ENCODE measurements at regions not wholly inside any gene's neighbourhood (a gene's known extent, or its start where the extent isn't known, plus 50 kb on each side); places are given as distances from the start of the nearest gene placed in this dataset.

DNA sequence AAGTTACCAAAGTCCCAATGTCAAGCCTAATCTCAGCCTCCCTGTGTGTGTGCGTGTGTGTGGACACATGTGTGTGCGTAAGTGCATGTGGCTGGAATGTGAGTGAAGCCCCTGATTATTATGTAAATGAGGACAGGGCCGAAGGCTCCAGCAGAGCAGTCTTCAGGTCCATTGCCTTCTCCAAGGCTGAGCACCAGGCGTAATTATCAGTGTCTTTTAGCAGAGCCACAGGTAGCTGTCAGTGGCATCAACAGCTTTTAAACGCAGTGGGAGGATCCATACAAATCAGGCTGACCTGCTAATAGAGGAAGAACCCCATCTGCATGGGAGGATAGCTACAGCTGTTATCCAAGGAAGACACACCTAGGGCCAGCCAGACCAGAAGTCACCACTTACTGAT, 324.3 kb upstream of the MOCS1 start:
- DNase-seq (ENCODE audit: low read depth): no peak
- TF ChIP-seq, protein P1, sequence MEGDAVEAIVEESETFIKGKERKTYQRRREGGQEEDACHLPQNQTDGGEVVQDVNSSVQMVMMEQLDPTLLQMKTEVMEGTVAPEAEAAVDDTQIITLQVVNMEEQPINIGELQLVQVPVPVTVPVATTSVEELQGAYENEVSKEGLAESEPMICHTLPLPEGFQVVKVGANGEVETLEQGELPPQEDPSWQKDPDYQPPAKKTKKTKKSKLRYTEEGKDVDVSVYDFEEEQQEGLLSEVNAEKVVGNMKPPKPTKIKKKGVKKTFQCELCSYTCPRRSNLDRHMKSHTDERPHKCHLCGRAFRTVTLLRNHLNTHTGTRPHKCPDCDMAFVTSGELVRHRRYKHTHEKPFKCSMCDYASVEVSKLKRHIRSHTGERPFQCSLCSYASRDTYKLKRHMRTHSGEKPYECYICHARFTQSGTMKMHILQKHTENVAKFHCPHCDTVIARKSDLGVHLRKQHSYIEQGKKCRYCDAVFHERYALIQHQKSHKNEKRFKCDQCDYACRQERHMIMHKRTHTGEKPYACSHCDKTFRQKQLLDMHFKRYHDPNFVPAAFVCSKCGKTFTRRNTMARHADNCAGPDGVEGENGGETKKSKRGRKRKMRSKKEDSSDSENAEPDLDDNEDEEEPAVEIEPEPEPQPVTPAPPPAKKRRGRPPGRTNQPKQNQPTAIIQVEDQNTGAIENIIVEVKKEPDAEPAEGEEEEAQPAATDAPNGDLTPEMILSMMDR (conservative IDR thresholded peaks at IDR 0.05; ENCODE audit: low read depth, low read length): no peak
- H3K4me3 ChIP-seq (ENCODE audit: low read length): no peak overlapping the region

DNA sequence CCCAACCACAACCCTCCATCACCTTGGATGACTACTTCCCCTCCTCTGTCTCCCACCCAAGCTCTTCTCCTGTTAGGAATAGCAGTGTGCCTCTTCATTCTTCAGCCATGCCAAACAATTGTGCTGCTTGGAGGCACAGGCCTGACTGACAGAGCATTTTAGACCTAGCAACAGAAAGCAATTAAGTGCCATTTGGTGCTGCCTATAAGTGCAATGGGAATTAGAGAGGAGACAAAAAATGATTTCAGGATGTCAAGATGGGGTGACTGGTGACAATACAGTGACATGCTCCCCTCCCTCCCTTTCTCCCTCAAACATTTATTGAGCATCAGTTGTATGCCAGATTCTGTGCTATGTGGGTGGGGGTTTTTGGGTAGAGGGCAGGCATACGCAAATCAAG, 322.6 kb upstream of the MOCS1 start:
- H3K4me3 ChIP-seq (ENCODE audit: low read length): no peak overlapping the region
- TF ChIP-seq, protein P1 (conservative IDR thresholded peaks at IDR 0.05; ENCODE audit: low read depth, low read length): no peak
- no peak for DNase-seq (ENCODE audit: low read depth)

DNA sequence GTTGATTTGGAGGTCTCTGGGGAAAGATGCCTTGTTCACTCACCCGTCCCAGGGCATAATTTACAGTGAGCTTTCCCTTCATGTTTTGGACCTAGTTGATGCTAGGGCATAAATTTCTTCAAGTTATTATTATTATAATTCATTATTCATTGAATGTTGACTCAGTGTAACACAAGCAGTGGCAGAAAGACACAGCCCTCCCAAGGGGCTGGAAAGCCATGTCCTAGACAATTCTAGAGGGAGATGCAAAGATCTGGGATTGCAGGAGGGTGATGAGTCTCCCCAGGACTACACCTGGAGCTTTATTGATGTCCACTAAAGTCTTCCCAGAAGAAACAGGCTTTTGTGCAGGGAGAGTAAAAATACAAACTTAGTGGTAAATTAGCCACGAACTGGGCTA, 322.0 kb upstream of the MOCS1 start:
- H3K4me3 ChIP-seq (ENCODE audit: low read length): no peak overlapping the region
- TF ChIP-seq, protein P1 (conservative IDR thresholded peaks at IDR 0.05; ENCODE audit: low read depth, low read length): no peak

DNA sequence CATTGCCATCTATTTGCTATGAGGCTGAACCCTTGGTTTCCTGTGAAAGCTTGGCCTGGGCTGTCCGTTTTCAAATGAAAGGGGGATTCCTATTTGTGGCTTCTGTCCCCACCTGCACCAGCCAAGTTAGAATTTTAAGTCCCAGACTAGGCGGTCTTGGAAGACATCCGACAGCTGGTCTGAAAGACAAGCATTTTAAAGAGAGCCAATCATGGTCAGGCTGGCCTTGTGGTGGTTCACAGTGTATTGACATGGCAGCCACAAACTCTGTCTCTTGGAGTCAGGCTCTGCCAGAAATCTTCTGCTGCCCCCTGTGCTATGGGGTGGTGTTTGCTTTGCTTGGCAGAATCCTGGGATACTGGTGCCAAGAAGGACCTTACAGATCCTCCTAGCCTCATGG, 319.2 kb upstream of the MOCS1 start:
- TF ChIP-seq, protein P1 (conservative IDR thresholded peaks at IDR 0.05; ENCODE audit: low read depth, low read length): no peak
- no peak for DNase-seq (ENCODE audit: low read depth)
- H3K4me3 ChIP-seq (ENCODE audit: low read length): no peak overlapping the region

More for the DNA sequence above, 322.0 kb upstream of the MOCS1 start:
- no peak for DNase-seq (ENCODE audit: low read depth)

DNA sequence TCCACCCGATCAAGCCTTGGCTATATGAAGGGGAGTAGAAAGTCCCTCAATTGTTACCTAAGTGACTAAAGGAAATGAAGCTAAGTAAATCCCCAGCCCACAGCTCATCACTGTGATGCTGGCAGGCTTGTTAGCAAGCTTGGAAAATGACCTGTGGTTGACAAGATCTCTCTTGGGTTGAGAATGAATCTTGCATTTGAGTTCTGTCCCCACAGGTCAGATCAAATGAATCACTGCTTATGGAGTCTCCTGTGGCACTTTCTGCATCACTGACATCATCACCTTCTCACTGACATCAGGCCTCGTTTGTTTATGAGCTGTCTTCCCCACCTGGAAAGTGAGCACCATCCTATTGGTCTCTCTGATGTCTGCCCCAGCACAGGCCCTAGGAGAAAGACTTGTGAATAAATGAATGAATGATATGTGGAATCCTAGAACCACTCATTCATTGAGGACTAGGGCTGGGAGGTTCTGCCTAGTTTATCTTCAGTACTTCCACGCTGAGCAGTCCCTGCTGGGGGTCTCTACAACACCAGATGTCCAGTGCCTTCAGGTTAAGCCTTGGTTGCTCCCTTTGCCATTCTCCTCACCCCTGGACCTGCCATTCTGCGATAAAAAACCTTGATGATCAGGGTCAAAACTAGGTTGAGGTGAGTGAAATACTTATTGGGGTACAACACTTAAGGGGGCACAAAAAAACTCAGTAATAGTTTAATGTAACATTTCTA, 318.4 kb upstream of the MOCS1 start:
- TF ChIP-seq, protein P1 (conservative IDR thresholded peaks at IDR 0.05; ENCODE audit: low read depth, low read length): no peak
- no peak overlapping the region for H3K4me3 ChIP-seq (ENCODE audit: low read length)
- DNase-seq (ENCODE audit: low read depth): no peak

DNA sequence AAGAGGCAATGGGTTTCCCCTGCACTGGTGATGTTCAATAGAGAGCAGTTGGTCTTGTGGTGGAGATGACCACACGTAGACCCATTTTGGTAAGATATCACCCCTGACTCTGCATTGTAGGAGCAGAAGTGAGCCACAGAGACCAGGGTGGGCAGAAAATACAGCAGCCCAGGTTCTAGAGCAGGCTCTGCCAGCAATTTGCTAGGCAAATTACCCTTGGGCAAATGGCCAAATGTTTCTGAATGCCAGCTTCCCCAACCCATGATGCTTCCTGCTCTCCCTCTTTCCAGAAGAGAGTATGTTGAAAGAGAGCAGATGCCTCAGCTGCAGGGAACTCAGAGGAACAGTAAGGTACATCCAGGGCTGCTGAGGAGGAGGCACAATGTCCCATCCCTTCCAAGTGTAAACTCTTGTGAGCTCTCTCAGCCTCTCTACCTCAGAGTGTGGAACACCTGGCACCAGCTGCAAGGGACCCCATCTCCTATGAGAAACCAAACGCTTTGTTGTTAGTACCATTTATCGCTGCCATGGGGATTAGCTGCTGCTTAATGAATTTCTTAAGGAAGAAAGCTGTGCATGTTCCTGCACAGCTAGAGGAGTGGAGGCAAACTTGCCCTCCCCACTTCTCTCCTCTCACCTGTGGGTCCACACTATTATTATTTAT, 317.5 kb upstream of the MOCS1 start:
- TF ChIP-seq, protein P1 (conservative IDR thresholded peaks at IDR 0.05; ENCODE audit: low read depth, low read length): no peak
- DNase-seq (ENCODE audit: low read depth): no peak

DNA sequence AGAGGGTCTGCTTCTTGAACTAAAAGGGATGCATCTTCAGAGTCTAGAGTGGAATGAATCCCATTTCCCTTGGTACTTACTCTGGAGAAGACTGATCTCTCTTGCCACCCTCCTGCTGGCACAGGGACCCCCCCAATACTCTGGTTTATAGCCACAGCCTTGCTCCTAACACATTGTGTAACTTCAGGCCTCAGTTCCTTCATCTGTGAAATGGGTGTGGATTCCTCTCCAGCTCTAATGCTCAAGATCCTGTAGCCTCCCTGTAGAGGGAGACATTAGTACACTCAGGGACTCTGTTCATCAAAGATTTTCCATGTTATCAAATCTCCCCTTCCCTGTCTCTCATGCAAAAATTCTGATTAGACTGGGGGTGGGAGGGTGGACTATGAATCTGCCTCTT, 315.7 kb upstream of the MOCS1 start:
- H3K4me3 ChIP-seq (ENCODE audit: low read length): no peak overlapping the region
- DNase-seq (ENCODE audit: low read depth): no peak
- TF ChIP-seq, protein P1 (conservative IDR thresholded peaks at IDR 0.05; ENCODE audit: low read depth, low read length): no peak

More for the DNA sequence above, 317.5 kb upstream of the MOCS1 start:
- H3K4me3 ChIP-seq (ENCODE audit: low read length): no peak overlapping the region
